ENCODE measurements at regions not wholly inside any gene's neighbourhood (a gene's known extent, or its start where the extent isn't known, plus 50 kb on each side); places are given as distances from the start of the nearest gene placed in this dataset.

DNA sequence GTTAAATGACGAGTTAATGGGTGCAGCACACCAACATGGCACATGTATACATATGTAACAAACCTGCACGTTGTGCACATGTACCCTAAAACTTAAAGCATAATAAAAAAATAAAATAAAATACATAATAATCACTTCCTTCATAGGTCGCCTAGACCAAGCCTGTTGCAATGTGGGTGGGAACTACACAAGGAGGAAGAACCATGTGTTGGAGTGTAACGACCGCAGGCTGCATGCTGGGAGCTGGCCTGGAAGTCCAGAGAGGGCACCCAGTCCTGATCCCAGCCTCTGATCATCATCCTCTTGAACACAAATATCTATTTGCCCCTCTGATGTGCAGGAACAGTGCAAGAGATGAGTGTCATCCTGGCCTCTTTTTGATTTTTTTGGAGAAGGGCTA, 224.7 kb upstream of the ASIC2 start:
- Mint-ChIP-seq H3K9me3 (ENCODE audit: unreplicated experiment) (peaks cover 5% of the 10 kb centered on the region), H3K27ac (ENCODE audit: unreplicated experiment) (no peak overlapping the region), H3K4me1 (ENCODE audit: unreplicated experiment) (no peaks in the 10 kb centered on the region), H3K27me3 (ENCODE audit: unreplicated experiment) (no peaks in the 10 kb centered on the region), H3K4me3 (ENCODE audit: unreplicated experiment) (no peak overlapping the region), H3K36me3 (ENCODE audit: unreplicated experiment) (no peaks in the 10 kb centered on the region)
- no peak for DNase-seq (ENCODE audit: extremely low spot score, unreplicated experiment)
- TF ChIP-seq, protein P1, sequence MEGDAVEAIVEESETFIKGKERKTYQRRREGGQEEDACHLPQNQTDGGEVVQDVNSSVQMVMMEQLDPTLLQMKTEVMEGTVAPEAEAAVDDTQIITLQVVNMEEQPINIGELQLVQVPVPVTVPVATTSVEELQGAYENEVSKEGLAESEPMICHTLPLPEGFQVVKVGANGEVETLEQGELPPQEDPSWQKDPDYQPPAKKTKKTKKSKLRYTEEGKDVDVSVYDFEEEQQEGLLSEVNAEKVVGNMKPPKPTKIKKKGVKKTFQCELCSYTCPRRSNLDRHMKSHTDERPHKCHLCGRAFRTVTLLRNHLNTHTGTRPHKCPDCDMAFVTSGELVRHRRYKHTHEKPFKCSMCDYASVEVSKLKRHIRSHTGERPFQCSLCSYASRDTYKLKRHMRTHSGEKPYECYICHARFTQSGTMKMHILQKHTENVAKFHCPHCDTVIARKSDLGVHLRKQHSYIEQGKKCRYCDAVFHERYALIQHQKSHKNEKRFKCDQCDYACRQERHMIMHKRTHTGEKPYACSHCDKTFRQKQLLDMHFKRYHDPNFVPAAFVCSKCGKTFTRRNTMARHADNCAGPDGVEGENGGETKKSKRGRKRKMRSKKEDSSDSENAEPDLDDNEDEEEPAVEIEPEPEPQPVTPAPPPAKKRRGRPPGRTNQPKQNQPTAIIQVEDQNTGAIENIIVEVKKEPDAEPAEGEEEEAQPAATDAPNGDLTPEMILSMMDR (IDR thresholded peaks at IDR 0.05) = no peak

DNA sequence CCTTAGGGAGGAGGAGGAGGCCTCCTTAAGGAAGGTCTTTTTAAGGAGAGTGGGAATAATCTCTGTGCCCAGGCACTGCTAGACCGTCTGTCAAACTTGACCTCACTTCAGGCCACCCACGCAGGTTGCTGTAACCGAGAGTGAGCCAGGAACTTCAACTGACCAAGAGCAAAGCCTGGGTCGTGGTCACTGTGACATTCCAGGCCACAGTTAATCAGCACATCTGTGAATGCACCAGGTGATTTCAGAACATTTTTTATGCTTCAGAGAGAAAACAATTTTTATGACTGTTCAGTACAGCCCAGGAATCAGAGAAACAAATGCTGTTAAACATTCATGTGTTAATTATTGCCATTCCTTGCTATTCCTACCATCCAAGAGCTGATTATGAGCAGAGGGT, 226.6 kb upstream of the ASIC2 start:
- Mint-ChIP-seq H3K9me3 (ENCODE audit: unreplicated experiment) (no peaks in the 10 kb centered on the region), H3K27ac (ENCODE audit: unreplicated experiment) (no peak overlapping the region)

DNA sequence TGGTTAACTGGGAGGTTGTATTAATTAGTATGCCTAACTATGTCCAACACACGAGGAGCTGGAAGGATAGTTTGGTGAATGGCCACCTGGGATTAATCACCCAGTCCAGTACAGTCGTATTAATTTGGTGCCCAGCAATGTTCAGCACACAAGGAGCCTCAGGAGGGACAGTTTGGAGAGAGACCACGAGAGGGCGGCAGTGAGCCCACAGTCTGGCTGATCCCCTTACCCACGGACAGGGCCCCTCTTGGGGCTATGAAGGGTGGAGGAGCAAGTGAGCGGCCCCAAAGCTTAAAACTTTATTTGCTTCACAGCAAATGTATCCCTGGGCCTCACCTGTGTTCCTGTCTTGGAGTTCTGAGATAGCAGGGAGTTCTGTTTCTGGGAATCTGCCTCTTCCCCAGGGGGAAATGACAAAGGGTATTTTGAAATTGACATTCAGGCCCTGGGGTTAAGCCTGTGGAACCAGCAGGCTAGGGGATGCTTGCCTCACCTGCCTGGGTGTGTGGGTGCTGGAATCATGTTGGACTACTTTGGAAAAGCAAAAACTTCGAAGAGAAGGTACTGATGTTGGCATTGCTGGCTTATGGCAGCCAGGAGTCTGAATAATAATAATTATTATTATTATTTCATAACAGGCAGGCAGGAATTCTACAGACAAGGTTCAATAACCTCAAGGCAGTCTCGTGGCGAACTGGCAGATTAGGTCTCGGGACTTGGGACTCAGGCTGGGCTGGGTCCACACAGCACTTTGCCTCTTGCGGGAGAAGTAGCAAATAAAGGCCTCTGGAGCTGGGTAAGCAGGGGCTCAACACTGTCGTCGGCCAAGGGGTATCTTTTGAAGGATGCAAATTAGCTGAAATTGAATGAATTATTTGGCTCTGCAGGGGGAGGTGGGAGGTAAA, 227.6 kb upstream of the ASIC2 start:
- Mint-ChIP-seq H3K27ac (ENCODE audit: unreplicated experiment) (no peak overlapping the region), H3K4me1 (ENCODE audit: unreplicated experiment) (no peaks in the 10 kb centered on the region), H3K9me3 (ENCODE audit: unreplicated experiment) (no peaks in the 10 kb centered on the region), H3K27me3 (ENCODE audit: unreplicated experiment) (no peaks in the 10 kb centered on the region), H3K36me3 (ENCODE audit: unreplicated experiment) (no peaks in the 10 kb centered on the region), H3K4me3 (ENCODE audit: unreplicated experiment) (no peak overlapping the region)
- DNase-seq (ENCODE audit: extremely low spot score, unreplicated experiment) = no peak
- TF ChIP-seq, protein P1 (IDR thresholded peaks at IDR 0.05) = peak; percentile 39

More for the DNA sequence above, 226.6 kb upstream of the ASIC2 start:
- Mint-ChIP-seq H3K4me3 (ENCODE audit: unreplicated experiment) (no peak overlapping the region), H3K27me3 (ENCODE audit: unreplicated experiment) (no peaks in the 10 kb centered on the region), H3K4me1 (ENCODE audit: unreplicated experiment) (no peaks in the 10 kb centered on the region), H3K36me3 (ENCODE audit: unreplicated experiment) (no peaks in the 10 kb centered on the region)
- no peak for DNase-seq (ENCODE audit: extremely low spot score, unreplicated experiment)
- TF ChIP-seq, protein P1 (IDR thresholded peaks at IDR 0.05) = no peak

DNA sequence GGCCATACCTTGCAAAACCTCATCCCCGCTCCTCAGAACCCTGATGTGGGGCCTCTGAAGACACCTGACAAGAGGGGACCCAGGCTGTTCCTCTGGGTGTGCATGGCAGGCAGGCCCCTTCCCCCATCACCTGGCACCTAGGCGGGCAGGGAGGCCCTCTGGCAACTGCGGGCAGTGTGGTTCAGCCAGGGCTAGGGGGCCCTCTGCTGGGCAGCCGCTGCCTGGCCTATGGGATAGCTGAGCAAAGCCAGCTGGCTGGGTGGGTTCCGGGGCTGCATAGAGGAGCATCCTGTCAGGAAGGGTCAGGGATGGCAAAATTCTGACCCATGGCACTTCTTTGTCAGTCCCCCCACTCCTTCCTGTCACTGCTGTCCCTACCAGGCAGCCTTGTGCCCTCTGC, 228.7 kb upstream of the ASIC2 start:
- Mint-ChIP-seq H3K9me3 (ENCODE audit: unreplicated experiment) (peaks cover under 1% of the 10 kb centered on the region), H3K4me1 (ENCODE audit: unreplicated experiment) (no peaks in the 10 kb centered on the region), H3K27me3 (ENCODE audit: unreplicated experiment) (no peaks in the 10 kb centered on the region), H3K27ac (ENCODE audit: unreplicated experiment) (no peak overlapping the region), H3K4me3 (ENCODE audit: unreplicated experiment) (no peak overlapping the region), H3K36me3 (ENCODE audit: unreplicated experiment) (no peaks in the 10 kb centered on the region)
- no peak for DNase-seq (ENCODE audit: extremely low spot score, unreplicated experiment)
- TF ChIP-seq, protein P1 (IDR thresholded peaks at IDR 0.05) = no peak

DNA sequence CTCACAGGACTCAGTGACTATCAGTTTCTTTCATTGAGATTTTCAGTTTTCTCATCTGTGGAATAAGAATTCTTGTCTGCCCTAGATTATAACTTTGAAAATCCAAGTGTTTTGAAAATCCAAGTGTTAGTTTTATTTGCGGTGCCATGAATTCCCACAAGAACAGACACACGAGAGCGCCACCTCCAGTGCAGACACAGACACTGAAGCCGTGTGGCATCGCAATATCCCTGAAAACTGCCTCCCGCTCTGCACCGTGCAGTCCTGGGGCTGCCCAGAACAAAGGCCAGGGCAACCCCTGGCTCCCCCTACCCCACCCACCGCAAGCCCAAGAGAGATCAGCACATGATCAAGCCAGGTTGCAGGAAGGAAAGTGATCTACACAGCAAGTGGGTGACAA, 229.5 kb upstream of the ASIC2 start:
- DNase-seq (ENCODE audit: extremely low spot score, unreplicated experiment) = no peak
- TF ChIP-seq, protein P1 (IDR thresholded peaks at IDR 0.05) = no peak
- H3K27me3 Mint-ChIP-seq (ENCODE audit: unreplicated experiment) = no peaks in the 10 kb centered on the region

More for the DNA sequence above, 229.5 kb upstream of the ASIC2 start:
- no peaks in the 10 kb centered on the region for H3K4me1 Mint-ChIP-seq (ENCODE audit: unreplicated experiment)
- H3K9me3 Mint-ChIP-seq (ENCODE audit: unreplicated experiment) = peaks cover 7% of the 10 kb centered on the region
- H3K4me3 Mint-ChIP-seq (ENCODE audit: unreplicated experiment) = no peak overlapping the region
- H3K36me3 Mint-ChIP-seq (ENCODE audit: unreplicated experiment) = no peaks in the 10 kb centered on the region
- no peak overlapping the region for H3K27ac Mint-ChIP-seq (ENCODE audit: unreplicated experiment)

All from osteocyte (in vitro differentiated cells).